Mesenchymal stem cell (in vitro differentiated cells and primary cell): ENCODE measurements at regions not wholly inside any gene's neighbourhood (a gene's known extent, or its start where the extent isn't known, plus 50 kb on each side); places are given as distances from the start of the nearest gene placed in this dataset.

Source experiments
- DNase-seq: peaks from one replicate; pipeline ENCODE4 v3.0.0-alpha.2; 2013
- H2AFZ ChIP-seq: one replicate; pipeline ENCODE4 v1.6.1; 2013; ENCODE audit warnings: low read depth, mild to moderate bottlenecking, control low read depth, inconsistent platforms, low read length, moderate library complexity
- H2AK5ac ChIP-seq: 2 replicates; pipeline ENCODE4 v1.6.1; 2013; ENCODE audit warnings: low read length, moderate library complexity, mild to moderate bottlenecking, inconsistent platforms; ENCODE audit not compliant: severe bottlenecking
- H2BK120ac ChIP-seq: one replicate; pipeline ENCODE4 v1.6.1; 2013; ENCODE audit warnings: low read depth, mild to moderate bottlenecking, inconsistent platforms, low read length, moderate library complexity
- H2BK12ac ChIP-seq, 2 experiments: one replicate each; pipeline ENCODE4 v1.6.1; 2013; ENCODE audit warnings: inconsistent platforms in 2 of 2, low read length in 2 of 2, mild to moderate bottlenecking in 2 of 2, moderate library complexity in 2 of 2, control low read depth in 1 of 2
- H2BK15ac ChIP-seq: one replicate; pipeline ENCODE4 v1.6.1; 2013; ENCODE audit warnings: mild to moderate bottlenecking, low read depth, inconsistent platforms; ENCODE audit not compliant: poor library complexity, severe bottlenecking
- H2BK5ac ChIP-seq: 2 replicates; pipeline ENCODE4 v1.6.1; 2013; ENCODE audit warnings: low read depth, mild to moderate bottlenecking, low read length, control low read depth, inconsistent platforms; ENCODE audit not compliant: poor library complexity, severe bottlenecking
- H3K14ac ChIP-seq, 2 experiments: one replicate each; pipeline ENCODE4 v1.6.1; 2013; ENCODE audit warnings: inconsistent platforms in 2 of 2, low read length in 2 of 2, control low read depth in 1 of 2, mild to moderate bottlenecking in 1 of 2, moderate library complexity in 1 of 2
- H3K18ac ChIP-seq, 2 experiments: one replicate each; pipeline ENCODE4 v1.6.1; 2013; ENCODE audit warnings: inconsistent platforms in 2 of 2, low read length in 2 of 2, control low read depth in 1 of 2, low read depth in 1 of 2, mild to moderate bottlenecking in 1 of 2
- H3K23ac ChIP-seq, 2 experiments: one replicate each; pipeline ENCODE4 v1.6.1; 2013; ENCODE audit warnings: inconsistent platforms in 2 of 2, low read length in 2 of 2, mild to moderate bottlenecking in 2 of 2, moderate library complexity in 2 of 2, control low read depth in 1 of 2
- H3K27ac ChIP-seq: 2 replicates; pipeline ENCODE4 v1.5.1; 2013; ENCODE audit warnings: mild to moderate bottlenecking, moderate library complexity, low read length, control low read depth, inconsistent platforms; ENCODE audit not compliant: poor library complexity, severe bottlenecking
- H3K27me3 ChIP-seq, 2 experiments: 2 replicates each; pipeline versions ENCODE4 v1.6.1 to v1.7.0; 2013; ENCODE audit warnings: low read length in 2 of 2, mild to moderate bottlenecking in 2 of 2, moderate library complexity in 2 of 2, control low read depth in 1 of 2, inconsistent platforms in 1 of 2; ENCODE audit not compliant: control insufficient read depth in 1 of 2, insufficient read depth in 1 of 2
- H3K36me3 ChIP-seq, 2 experiments: 2 replicates each; pipeline versions ENCODE4 v1.6.1 to v1.7.0; 2013; ENCODE audit warnings: low read length in 2 of 2, control low read depth in 1 of 2, inconsistent platforms in 1 of 2, low read depth in 1 of 2, mild to moderate bottlenecking in 1 of 2; ENCODE audit not compliant: insufficient read depth in 2 of 2, control insufficient read depth in 1 of 2
- H3K4ac ChIP-seq, 2 experiments: one replicate each; pipeline ENCODE4 v1.6.1; 2013; ENCODE audit warnings: inconsistent platforms in 2 of 2, low read length in 2 of 2, mild to moderate bottlenecking in 2 of 2, moderate library complexity in 2 of 2, control low read depth in 1 of 2, low read depth in 1 of 2
- H3K4me1 ChIP-seq: 2 replicates; pipeline ENCODE4 v1.6.1; 2013; ENCODE audit warnings: low read depth, low read length, control low read depth; ENCODE audit not compliant: control insufficient read depth, insufficient read depth
- H3K4me2 ChIP-seq: 2 replicates; pipeline ENCODE4 v1.6.1; 2013; ENCODE audit warnings: low read length, mild to moderate bottlenecking, inconsistent platforms; ENCODE audit not compliant: poor library complexity, severe bottlenecking
- H3K4me3 ChIP-seq, 2 experiments: 2 replicates each; pipeline versions ENCODE4 v1.5.1 to v1.7.0; 2013; ENCODE audit warnings: low read length in 2 of 2, mild to moderate bottlenecking in 2 of 2, control low read depth in 1 of 2, low read depth in 1 of 2; ENCODE audit not compliant: insufficient read depth in 1 of 2
- H3K79me1 ChIP-seq: replicated peaks from 2 replicates; pipeline ENCODE4 v1.6.1; 2013; ENCODE audit warnings: mild to moderate bottlenecking, control low read depth, low read length, inconsistent platforms; ENCODE audit not compliant: poor library complexity, severe bottlenecking
- H3K9ac ChIP-seq: 2 replicates; pipeline ENCODE4 v1.7.0; 2013; ENCODE audit warnings: mild to moderate bottlenecking, low read length, moderate library complexity
- H3K9me3 ChIP-seq: 2 replicates; pipeline ENCODE4 v1.7.0; 2013; ENCODE audit warnings: mild to moderate bottlenecking, low read length; ENCODE audit not compliant: control insufficient read depth
- H4K8ac ChIP-seq: one replicate; pipeline ENCODE4 v1.6.1; 2013; ENCODE audit warnings: inconsistent platforms, mild to moderate bottlenecking, low read length, moderate library complexity
- H4K91ac ChIP-seq: one replicate; pipeline ENCODE4 v1.6.1; 2013; ENCODE audit warnings: mild to moderate bottlenecking, low read length, inconsistent platforms
- WGBS: methylation state at CpG from one replicate; pipeline ENCODE4 v1.1.7; 2013; ENCODE audit warnings: mixed read lengths; 5-methylcytosine and 5-hydroxymethylcytosine counted together

DNA sequence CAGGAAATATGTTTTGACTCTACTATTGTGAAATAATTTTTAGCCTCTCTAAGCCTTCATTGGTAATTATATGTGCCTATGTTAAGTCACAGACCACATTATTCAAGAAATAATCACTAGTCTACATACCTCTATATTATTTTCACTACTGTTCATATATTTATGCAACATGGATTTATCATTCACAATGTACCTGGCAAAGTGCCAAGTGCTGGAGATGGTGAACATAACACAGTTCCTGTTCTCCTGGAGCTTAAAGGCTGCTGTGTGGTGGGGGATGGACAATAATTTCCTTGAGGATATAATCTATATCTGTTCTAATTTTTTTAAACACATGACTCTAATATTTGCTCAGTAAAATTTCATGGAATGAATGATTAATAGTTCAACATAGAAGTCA is 527.7 kb upstream of the CXorf51A start:
- no peaks in the 10 kb centered on the region for H3K27me3 ChIP-seq
- H2BK15ac ChIP-seq, result no peak overlapping the region
- H3K4me2 ChIP-seq, result no peak overlapping the region
- no peak overlapping the region for H4K8ac ChIP-seq
- no peak overlapping the region for H3K4me3 ChIP-seq
- H2BK120ac ChIP-seq, result no peak overlapping the region
- H3K18ac ChIP-seq, result no peak overlapping the region
- H3K23ac ChIP-seq, result no peak overlapping the region
- no peak overlapping the region for H3K27ac ChIP-seq
- H2BK5ac ChIP-seq, result no peak overlapping the region
- no peaks in the 10 kb centered on the region for H3K36me3 ChIP-seq
- H3K14ac ChIP-seq, result no peak overlapping the region
- H3K9ac ChIP-seq, result no peak overlapping the region
- H3K9me3 ChIP-seq, result no peaks in the 10 kb centered on the region
- no peaks in the 10 kb centered on the region for H3K79me1 ChIP-seq
- no peak overlapping the region for H4K91ac ChIP-seq
- H2BK12ac ChIP-seq, result no peak overlapping the region
- H3K4ac ChIP-seq, result no peak overlapping the region
- no peak for DNase-seq
- H2AK5ac ChIP-seq, result no peak overlapping the region
- no peak overlapping the region for H2AFZ ChIP-seq
- no peaks in the 10 kb centered on the region for H3K4me1 ChIP-seq

DNA sequence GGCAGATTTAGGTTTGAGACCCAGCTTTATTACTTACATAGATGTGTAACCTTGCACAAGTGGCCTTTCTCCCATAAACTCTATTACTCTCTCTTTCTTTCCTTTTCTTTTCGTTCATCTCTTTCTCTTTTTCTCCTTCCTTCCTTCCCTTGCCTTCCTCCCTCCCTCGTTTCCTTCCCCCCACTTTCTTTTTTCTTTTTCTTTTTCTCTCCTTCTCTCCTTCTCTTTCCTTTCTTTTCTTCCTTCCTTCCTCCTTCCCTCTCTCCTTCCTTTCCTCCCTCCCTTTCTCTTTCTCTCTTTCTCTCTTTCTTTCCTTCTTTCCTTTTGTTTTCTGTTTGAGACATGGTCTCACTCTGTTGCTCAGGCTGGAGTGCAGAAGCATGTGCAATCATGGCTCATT is 526.4 kb upstream of the CXorf51A start:
- H2BK12ac ChIP-seq, result no peak overlapping the region
- H2BK5ac ChIP-seq, result no peak overlapping the region
- H3K36me3 ChIP-seq, result no peaks in the 10 kb centered on the region
- H3K79me1 ChIP-seq, result no peaks in the 10 kb centered on the region
- H3K27ac ChIP-seq, result no peak overlapping the region
- no peak overlapping the region for H2BK120ac ChIP-seq
- no peak overlapping the region for H2BK15ac ChIP-seq
- H4K91ac ChIP-seq, result no peak overlapping the region
- H3K9me3 ChIP-seq, result no peaks in the 10 kb centered on the region
- no peaks in the 10 kb centered on the region for H3K4me1 ChIP-seq
- H3K4me2 ChIP-seq, result no peak overlapping the region
- H4K8ac ChIP-seq, result no peak overlapping the region
- H3K9ac ChIP-seq, result no peak overlapping the region
- H3K14ac ChIP-seq, result no peak overlapping the region
- no peak overlapping the region for H3K18ac ChIP-seq
- H3K27me3 ChIP-seq, result no peaks in the 10 kb centered on the region
- WGBS, result 41% methylated on average over 2 of the region's 2 CpGs
- no peak overlapping the region for H2AK5ac ChIP-seq
- no peak overlapping the region for H3K4ac ChIP-seq
- no peak overlapping the region for H2AFZ ChIP-seq
- H3K23ac ChIP-seq, result no peak overlapping the region
- no peak for DNase-seq
- H3K4me3 ChIP-seq, result no peak overlapping the region

DNA sequence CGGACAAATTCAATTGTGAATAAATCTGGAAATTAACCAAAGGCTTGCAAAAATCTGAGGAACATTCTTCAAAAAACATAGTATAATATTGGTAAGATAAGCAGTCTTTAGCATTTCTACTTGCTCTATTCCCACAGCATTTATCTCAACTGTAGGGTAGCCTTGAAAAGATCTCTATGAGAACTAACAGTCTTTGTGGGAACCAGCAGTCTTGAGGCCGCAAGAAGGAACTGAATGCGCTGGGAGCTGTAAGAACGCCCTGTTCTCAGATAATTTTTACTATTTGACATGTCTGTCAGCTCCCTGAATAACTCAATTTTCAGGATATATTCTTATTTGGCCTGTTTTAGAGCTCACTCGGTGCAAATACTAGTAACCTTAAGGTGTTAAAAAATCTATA is 519.3 kb upstream of the CXorf51A start:
- no peaks in the 10 kb centered on the region for H3K36me3 ChIP-seq
- H2AK5ac ChIP-seq, result no peak overlapping the region
- DNase-seq, result no peak
- no peak overlapping the region for H4K8ac ChIP-seq
- H2BK15ac ChIP-seq, result no peak overlapping the region
- WGBS, result 86% methylated on average over 4 of the region's 5 CpGs
- no peak overlapping the region for H3K9ac ChIP-seq
- H2BK120ac ChIP-seq, result no peak overlapping the region
- no peaks in the 10 kb centered on the region for H3K4me1 ChIP-seq
- H3K4me2 ChIP-seq, result no peak overlapping the region
- no peak overlapping the region for H2AFZ ChIP-seq
- no peak overlapping the region for H3K27ac ChIP-seq
- H3K4me3 ChIP-seq, result no peak overlapping the region
- no peak overlapping the region for H3K23ac ChIP-seq
- no peak overlapping the region for H3K18ac ChIP-seq
- no peak overlapping the region for H3K14ac ChIP-seq
- H3K27me3 ChIP-seq, result no peaks in the 10 kb centered on the region
- H4K91ac ChIP-seq, result no peak overlapping the region
- H2BK5ac ChIP-seq, result no peak overlapping the region
- no peaks in the 10 kb centered on the region for H3K79me1 ChIP-seq
- H2BK12ac ChIP-seq, result no peak overlapping the region
- H3K9me3 ChIP-seq, result no peaks in the 10 kb centered on the region
- no peak overlapping the region for H3K4ac ChIP-seq

DNA sequence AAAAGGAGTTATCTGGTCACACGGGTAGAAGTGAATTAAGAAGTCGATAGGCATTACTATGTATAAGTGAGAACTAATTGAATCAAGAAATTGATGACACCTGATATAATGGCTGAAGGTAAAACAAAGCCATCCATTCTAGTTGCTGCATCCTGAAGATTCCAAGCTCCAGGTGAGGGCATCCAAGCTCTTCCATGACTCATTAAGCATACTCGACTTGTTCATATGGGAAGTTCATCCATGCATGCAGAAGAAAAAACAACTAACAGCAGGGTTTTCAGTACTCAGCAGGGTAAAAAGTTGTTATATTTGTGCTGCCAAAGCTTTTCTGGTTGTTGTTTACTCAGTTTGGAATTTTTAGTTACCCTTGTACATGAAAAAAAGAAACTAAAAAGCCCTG is 508.0 kb upstream of the CXorf51A start:
- H3K27me3 ChIP-seq, result no peaks in the 10 kb centered on the region
- no peaks in the 10 kb centered on the region for H3K4me1 ChIP-seq
- H3K79me1 ChIP-seq, result no peaks in the 10 kb centered on the region
- no peak overlapping the region for H2BK120ac ChIP-seq
- H3K36me3 ChIP-seq, result no peaks in the 10 kb centered on the region
- no peak overlapping the region for H3K4ac ChIP-seq
- H2BK15ac ChIP-seq, result no peak overlapping the region
- no peak overlapping the region for H4K8ac ChIP-seq
- no peak overlapping the region for H3K4me3 ChIP-seq
- H2BK5ac ChIP-seq, result no peak overlapping the region
- peaks cover 3% of the 10 kb centered on the region for H3K9me3 ChIP-seq
- H3K4me2 ChIP-seq, result no peak overlapping the region
- H3K23ac ChIP-seq, result no peak overlapping the region
- no peak overlapping the region for H2AFZ ChIP-seq
- H3K9ac ChIP-seq, result no peak overlapping the region
- H3K27ac ChIP-seq, result no peak overlapping the region
- no peak overlapping the region for H3K18ac ChIP-seq
- no peak overlapping the region for H2BK12ac ChIP-seq
- no peak overlapping the region for H2AK5ac ChIP-seq
- no peak for DNase-seq
- WGBS, result 80% methylated on average over 1 of the region's 3 CpGs
- no peak overlapping the region for H3K14ac ChIP-seq
- no peak overlapping the region for H4K91ac ChIP-seq
